ENCODE measurements at regions not wholly inside any gene's neighbourhood (a gene's known extent, or its start where the extent isn't known, plus 50 kb on each side); places are given as distances from the start of the nearest gene placed in this dataset.
A peak's percentile ranks its signal among the peaks of the same experiment; 100 is the strongest.

GRCh38 chr9:93824386-93825294 lies 130.5 kb downstream of the BARX1 start:
- no peak overlapping the region for H3K4ac ChIP-seq (replicated peaks; ENCODE audit: insufficient read length, low read depth, low read length)
- peaks cover 0 to 9% (median 5%) of the 10 kb centered on the region in 4 experiments; a peak in 3 of 7 replicates for H3K27me3 ChIP-seq (replicated peaks in 1 of 4; ENCODE audit: control insufficient read depth in 3 of 4, extremely low read depth in 1 of 4, insufficient read depth in 3 of 4, low read length in 3 of 4)
- H3K79me2 ChIP-seq (ENCODE audit: control insufficient read depth in 1 of 2, insufficient read depth in 2 of 2, low read length in 2 of 2) = no peaks in the 10 kb centered on the region
- H3K56ac ChIP-seq (replicated peaks; ENCODE audit: insufficient read length, low read depth, low read length) = no peak overlapping the region
- H3K23me2 ChIP-seq (ENCODE audit: low read depth, low read length) = peaks cover 2% of the 10 kb centered on the region; the same call in 1 of the 2 replicates
- H3K27ac ChIP-seq (ENCODE audit: low read depth, low read length) = no peak overlapping the region
- no peak overlapping the region for H3K18ac ChIP-seq (ENCODE audit: extremely low read depth, low read length)
- no peak overlapping the region for H3K4me2 ChIP-seq (ENCODE audit: insufficient read depth in 1 of 2, low read depth in 2 of 2, low read length in 2 of 2)
- no peaks in the 10 kb centered on the region for H3K79me1 ChIP-seq (ENCODE audit: low read depth, low read length)
- WGBS, 2 experiments (ENCODE audit: extremely low coverage in 1 of 2, insufficient coverage in 1 of 2, insufficient read length in 1 of 2, insufficient replicate concordance in 2 of 2, low coverage in 1 of 2, low lambda C conversion rate in 2 of 2, missing lambda C conversion rate in 1 of 2) = 85% methylated on average over 9 of the region's 9 CpGs; no CpG with 5 or more reads in 1 of the 2 experiments
- H2AFZ ChIP-seq (ENCODE audit: low read length) = no peak overlapping the region
- H4K5ac ChIP-seq (ENCODE audit: insufficient read length, low read depth, low read length) = no peak overlapping the region
- no peak overlapping the region for H2BK12ac ChIP-seq (ENCODE audit: low read depth, low read length)
- H3K36me3 ChIP-seq (ENCODE audit: control insufficient read depth in 2 of 4, insufficient read depth in 4 of 4, low read length in 3 of 4) = no peaks in the 10 kb centered on the region
- peak overlapping the region; percentile 53 for H4K91ac ChIP-seq (replicated peaks; ENCODE audit: insufficient read length, low read length)
- H2AK5ac ChIP-seq (ENCODE audit: low read depth, low read length) = no peak overlapping the region
- FAIRE-seq = no peak
- H3K14ac ChIP-seq (ENCODE audit: insufficient read length) = no peak overlapping the region
- no peak overlapping the region for H2BK120ac ChIP-seq (replicated peaks; ENCODE audit: low read depth, low read length)
- H2BK20ac ChIP-seq (ENCODE audit: low read length) = no peak overlapping the region
- no peak overlapping the region for H3K4me3 ChIP-seq (ENCODE audit: extremely low read depth in 1 of 4, insufficient read depth in 2 of 4, low read depth in 3 of 4, low read length in 4 of 4)
- no peak overlapping the region for H2BK5ac ChIP-seq (ENCODE audit: low read depth, low read length)
- H3K9ac ChIP-seq (replicated peaks in 1 of 4; ENCODE audit: extremely low read depth in 1 of 4, low read depth in 3 of 4, low read length in 3 of 4) = no peak overlapping the region
- POLR2A ChIA-PET (ENCODE audit: partially characterized antibody) = interaction anchor here (1.1 kb wide), 1 partner anchor 137 kb away, joined by 3 read pairs; no protein-coding TSS in a partner anchor
- peaks cover 0 to 13% (median 9%) of the 10 kb centered on the region in 4 experiments; a peak in 5 of 7 replicates for H3K4me1 ChIP-seq (replicated peaks in 1 of 4; ENCODE audit: control insufficient read depth in 3 of 4, insufficient read depth in 4 of 4, low read length in 3 of 4)
- no peak overlapping the region for H3K23ac ChIP-seq (ENCODE audit: insufficient read length)
- H2BK15ac ChIP-seq (ENCODE audit: low read length) = no peak overlapping the region
- no peak for DNase-seq (ENCODE audit: low read depth in 1 of 2, low spot score in 2 of 2)
- no peak overlapping the region for H4K8ac ChIP-seq (ENCODE audit: extremely low read depth, insufficient read depth, low read length)
- CTCF ChIA-PET (ENCODE audit: partially characterized antibody) = interaction anchor here (0.7 to 6.9 kb wide), 17 partner anchors 12 to 178 kb away, joined by 3 to 105 read pairs (median 4); no protein-coding TSS in a partner anchor
- H3K9me3 ChIP-seq (ENCODE audit: insufficient read depth in 2 of 2, low read depth in 1 of 2, low read length in 1 of 2) = no peaks in the 10 kb centered on the region; a peak in 1 of 4 replicates
- no peaks in the 10 kb centered on the region for H4K20me1 ChIP-seq (replicated peaks in 1 of 2; ENCODE audit: control insufficient read depth in 1 of 2, insufficient read depth in 2 of 2, low read length in 2 of 2)
- TF ChIP-seq HDAC2 (IDR thresholded peaks at IDR 0.05; ENCODE audit: borderline replicate concordance in 1 of 2, low read depth in 2 of 2, low read length in 2 of 2) (no peak), MAX (IDR thresholded peaks at IDR 0.05) (no peak), MAFK (IDR thresholded peaks at IDR 0.05; ENCODE audit: low read depth, low read length) (no peak), SP1 (IDR thresholded peaks at IDR 0.05; ENCODE audit: low read depth, low read length) (no peak), BACH1 (IDR thresholded peaks at IDR 0.05; ENCODE audit: low read length) (no peak), KDM1A (IDR thresholded peaks at IDR 0.05; ENCODE audit: borderline replicate concordance, low read length) (no peak), RFX5 (IDR thresholded peaks at IDR 0.05; ENCODE audit: borderline replicate concordance, low read depth, low read length) (no peak), ZNF274 (IDR thresholded peaks at IDR 0.05; ENCODE audit: borderline replicate concordance, extremely low read depth, low read length) (no peak), CHD2 (IDR thresholded peaks at IDR 0.05; ENCODE audit: low read length) (no peak), TEAD4 (IDR thresholded peaks at IDR 0.05; ENCODE audit: low read depth, low read length) (no peak), POLR2AphosphoS5 (IDR thresholded peaks at IDR 0.05; ENCODE audit: low read depth, low read length) (no peak)
- TF ChIP-seq, protein P1, sequence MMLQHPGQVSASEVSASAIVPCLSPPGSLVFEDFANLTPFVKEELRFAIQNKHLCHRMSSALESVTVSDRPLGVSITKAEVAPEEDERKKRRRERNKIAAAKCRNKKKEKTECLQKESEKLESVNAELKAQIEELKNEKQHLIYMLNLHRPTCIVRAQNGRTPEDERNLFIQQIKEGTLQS (IDR thresholded peaks at IDR 0.05; ENCODE audit: insufficient read depth, low read depth, low read length) = no peak
